Mesenchymal stem cell (in vitro differentiated cells and primary cell): ENCODE measurements at regions not wholly inside any gene's neighbourhood (a gene's known extent, or its start where the extent isn't known, plus 50 kb on each side); places are given as distances from the start of the nearest gene placed in this dataset.
A peak's percentile ranks its signal among the peaks of the same experiment; 100 is the strongest.

ENCODE experiments used
- DNase-seq: peaks from one replicate; pipeline ENCODE4 v3.0.0-alpha.2; 2013
- H2AFZ ChIP-seq: one replicate; pipeline ENCODE4 v1.6.1; 2013; ENCODE audit warnings: low read depth, mild to moderate bottlenecking, control low read depth, inconsistent platforms, low read length, moderate library complexity
- H2AK5ac ChIP-seq: 2 replicates; pipeline ENCODE4 v1.6.1; 2013; ENCODE audit warnings: low read length, moderate library complexity, mild to moderate bottlenecking, inconsistent platforms; ENCODE audit not compliant: severe bottlenecking
- H2BK120ac ChIP-seq: one replicate; pipeline ENCODE4 v1.6.1; 2013; ENCODE audit warnings: low read depth, mild to moderate bottlenecking, inconsistent platforms, low read length, moderate library complexity
- H2BK12ac ChIP-seq, 2 experiments: one replicate each; pipeline ENCODE4 v1.6.1; 2013; ENCODE audit warnings: inconsistent platforms in 2 of 2, low read length in 2 of 2, mild to moderate bottlenecking in 2 of 2, moderate library complexity in 2 of 2, control low read depth in 1 of 2
- H2BK15ac ChIP-seq: one replicate; pipeline ENCODE4 v1.6.1; 2013; ENCODE audit warnings: mild to moderate bottlenecking, low read depth, inconsistent platforms; ENCODE audit not compliant: poor library complexity, severe bottlenecking
- H2BK5ac ChIP-seq: 2 replicates; pipeline ENCODE4 v1.6.1; 2013; ENCODE audit warnings: low read depth, mild to moderate bottlenecking, low read length, control low read depth, inconsistent platforms; ENCODE audit not compliant: poor library complexity, severe bottlenecking
- H3K14ac ChIP-seq, 2 experiments: one replicate each; pipeline ENCODE4 v1.6.1; 2013; ENCODE audit warnings: inconsistent platforms in 2 of 2, low read length in 2 of 2, control low read depth in 1 of 2, mild to moderate bottlenecking in 1 of 2, moderate library complexity in 1 of 2
- H3K18ac ChIP-seq, 2 experiments: one replicate each; pipeline ENCODE4 v1.6.1; 2013; ENCODE audit warnings: inconsistent platforms in 2 of 2, low read length in 2 of 2, control low read depth in 1 of 2, low read depth in 1 of 2, mild to moderate bottlenecking in 1 of 2
- H3K23ac ChIP-seq, 2 experiments: one replicate each; pipeline ENCODE4 v1.6.1; 2013; ENCODE audit warnings: inconsistent platforms in 2 of 2, low read length in 2 of 2, mild to moderate bottlenecking in 2 of 2, moderate library complexity in 2 of 2, control low read depth in 1 of 2
- H3K27ac ChIP-seq: 2 replicates; pipeline ENCODE4 v1.5.1; 2013; ENCODE audit warnings: mild to moderate bottlenecking, moderate library complexity, low read length, control low read depth, inconsistent platforms; ENCODE audit not compliant: poor library complexity, severe bottlenecking
- H3K27me3 ChIP-seq, 2 experiments: 2 replicates each; pipeline versions ENCODE4 v1.6.1 to v1.7.0; 2013; ENCODE audit warnings: low read length in 2 of 2, mild to moderate bottlenecking in 2 of 2, moderate library complexity in 2 of 2, control low read depth in 1 of 2, inconsistent platforms in 1 of 2; ENCODE audit not compliant: control insufficient read depth in 1 of 2, insufficient read depth in 1 of 2
- H3K36me3 ChIP-seq, 2 experiments: 2 replicates each; pipeline versions ENCODE4 v1.6.1 to v1.7.0; 2013; ENCODE audit warnings: low read length in 2 of 2, control low read depth in 1 of 2, inconsistent platforms in 1 of 2, low read depth in 1 of 2, mild to moderate bottlenecking in 1 of 2; ENCODE audit not compliant: insufficient read depth in 2 of 2, control insufficient read depth in 1 of 2
- H3K4ac ChIP-seq, 2 experiments: one replicate each; pipeline ENCODE4 v1.6.1; 2013; ENCODE audit warnings: inconsistent platforms in 2 of 2, low read length in 2 of 2, mild to moderate bottlenecking in 2 of 2, moderate library complexity in 2 of 2, control low read depth in 1 of 2, low read depth in 1 of 2
- H3K4me1 ChIP-seq: 2 replicates; pipeline ENCODE4 v1.6.1; 2013; ENCODE audit warnings: low read depth, low read length, control low read depth; ENCODE audit not compliant: control insufficient read depth, insufficient read depth
- H3K4me2 ChIP-seq: 2 replicates; pipeline ENCODE4 v1.6.1; 2013; ENCODE audit warnings: low read length, mild to moderate bottlenecking, inconsistent platforms; ENCODE audit not compliant: poor library complexity, severe bottlenecking
- H3K4me3 ChIP-seq, 2 experiments: 2 replicates each; pipeline versions ENCODE4 v1.5.1 to v1.7.0; 2013; ENCODE audit warnings: low read length in 2 of 2, mild to moderate bottlenecking in 2 of 2, control low read depth in 1 of 2, low read depth in 1 of 2; ENCODE audit not compliant: insufficient read depth in 1 of 2
- H3K79me1 ChIP-seq: replicated peaks from 2 replicates; pipeline ENCODE4 v1.6.1; 2013; ENCODE audit warnings: mild to moderate bottlenecking, control low read depth, low read length, inconsistent platforms; ENCODE audit not compliant: poor library complexity, severe bottlenecking
- H3K9ac ChIP-seq: 2 replicates; pipeline ENCODE4 v1.7.0; 2013; ENCODE audit warnings: mild to moderate bottlenecking, low read length, moderate library complexity
- H3K9me3 ChIP-seq: 2 replicates; pipeline ENCODE4 v1.7.0; 2013; ENCODE audit warnings: mild to moderate bottlenecking, low read length; ENCODE audit not compliant: control insufficient read depth
- H4K8ac ChIP-seq: one replicate; pipeline ENCODE4 v1.6.1; 2013; ENCODE audit warnings: inconsistent platforms, mild to moderate bottlenecking, low read length, moderate library complexity
- H4K91ac ChIP-seq: one replicate; pipeline ENCODE4 v1.6.1; 2013; ENCODE audit warnings: mild to moderate bottlenecking, low read length, inconsistent platforms
- WGBS: methylation state at CpG from one replicate; pipeline ENCODE4 v1.1.7; 2013; ENCODE audit warnings: mixed read lengths; 5-methylcytosine and 5-hydroxymethylcytosine counted together

DNA sequence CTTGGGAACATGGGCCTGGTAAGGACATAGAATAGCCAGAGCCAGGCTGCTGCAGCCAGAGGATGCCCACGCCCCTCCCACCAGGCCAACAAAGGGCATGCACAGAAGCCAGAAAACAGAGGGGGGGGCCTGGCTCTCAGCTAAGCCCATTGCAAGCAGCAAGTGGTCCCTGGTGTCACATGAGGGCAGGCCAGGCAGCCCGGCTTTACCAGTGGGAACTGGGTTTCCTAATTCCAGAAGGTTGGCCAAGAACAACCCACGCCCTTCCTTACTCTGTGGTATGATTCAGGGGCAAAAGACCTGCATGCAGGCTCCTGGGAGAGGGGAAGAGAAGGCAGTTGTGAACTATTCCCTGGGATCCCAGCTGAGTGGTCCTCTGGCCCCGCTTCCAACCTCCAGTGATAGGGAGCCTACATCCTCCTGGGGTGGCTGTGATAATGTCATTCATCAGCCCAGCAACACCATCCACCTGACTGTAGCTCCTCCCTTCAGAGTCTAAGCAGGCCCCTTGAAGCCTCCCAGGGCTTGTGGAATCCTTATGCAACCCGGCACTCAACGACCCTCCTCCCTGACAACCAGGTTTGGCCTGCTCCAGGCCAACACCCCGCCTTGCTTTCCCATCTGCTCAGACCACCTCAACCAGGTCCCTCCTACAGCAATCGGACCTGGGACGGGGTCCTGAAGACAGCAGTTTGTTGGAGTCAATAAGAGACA lies 62.1 kb upstream of the LMO1 start:
- no peak overlapping the region for H3K18ac ChIP-seq
- no peak overlapping the region for H2AK5ac ChIP-seq
- H3K9me3 ChIP-seq, result no peaks in the 10 kb centered on the region
- H4K91ac ChIP-seq, result no peak overlapping the region
- 71% methylated on average over 8 of the region's 9 CpGs for WGBS
- H3K79me1 ChIP-seq, result no peaks in the 10 kb centered on the region
- no peak overlapping the region for H2AFZ ChIP-seq
- no peak overlapping the region for H3K4me2 ChIP-seq
- H2BK5ac ChIP-seq, result no peak overlapping the region
- H2BK120ac ChIP-seq, result no peak overlapping the region
- no peak overlapping the region for H3K27ac ChIP-seq
- no peak overlapping the region for H2BK15ac ChIP-seq
- no peak overlapping the region for H2BK12ac ChIP-seq
- H3K4me3 ChIP-seq, result no peak overlapping the region
- H3K27me3 ChIP-seq, result peaks cover 14 to 47% of the 10 kb centered on the region in 2 experiments
- H3K9ac ChIP-seq, result no peak overlapping the region
- H3K4me1 ChIP-seq, result peaks cover 17% of the 10 kb centered on the region
- no peak overlapping the region for H3K14ac ChIP-seq
- no peak overlapping the region for H4K8ac ChIP-seq
- H3K23ac ChIP-seq, result no peak overlapping the region
- DNase-seq, result no peak
- no peaks in the 10 kb centered on the region for H3K36me3 ChIP-seq
- no peak overlapping the region for H3K4ac ChIP-seq

DNA sequence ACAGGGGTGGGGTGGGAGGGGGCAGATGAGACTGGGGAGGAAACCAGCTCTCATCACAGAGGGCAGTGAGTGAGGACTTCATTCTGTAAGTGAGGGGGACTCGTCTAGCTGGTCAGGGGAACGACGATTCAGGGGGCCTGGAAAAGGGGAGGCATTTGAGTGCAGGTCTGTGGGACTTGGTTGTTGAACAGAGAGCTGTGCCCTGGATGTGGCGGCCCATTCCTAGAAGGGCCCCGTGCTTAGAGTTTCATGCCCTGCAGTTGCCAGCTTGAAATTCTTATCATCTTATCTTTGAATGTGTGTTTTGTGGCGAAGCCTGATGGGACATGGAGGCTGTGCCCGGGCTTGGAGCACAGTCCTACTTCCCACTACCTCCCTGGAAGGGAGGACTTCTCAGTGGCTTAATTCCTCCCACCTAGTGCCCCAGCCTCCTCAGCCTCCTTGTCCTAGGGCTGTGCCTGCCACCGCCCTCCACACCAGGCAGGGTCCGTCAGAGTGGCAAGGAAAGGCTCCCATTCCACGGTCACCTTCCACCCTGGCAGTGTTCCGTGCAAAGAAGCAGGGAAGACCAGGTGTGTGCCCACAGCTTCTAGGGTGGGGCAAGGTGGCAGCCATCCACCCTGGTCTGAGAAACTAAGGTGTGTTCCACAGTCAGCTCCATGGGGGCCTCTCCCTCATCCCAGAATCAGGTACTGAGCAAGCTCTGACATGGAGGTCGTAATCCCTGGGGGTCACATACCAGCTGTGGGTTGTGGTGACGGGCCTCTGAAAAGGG lies 59.7 kb upstream of the LMO1 start:
- no peak overlapping the region for H3K4me3 ChIP-seq
- H3K9ac ChIP-seq, result no peak overlapping the region
- no peak overlapping the region for H2AK5ac ChIP-seq
- peaks cover 30 to 57% of the 10 kb centered on the region in 2 experiments for H3K27me3 ChIP-seq
- no peaks in the 10 kb centered on the region for H3K9me3 ChIP-seq
- H3K23ac ChIP-seq, result no peak overlapping the region
- DNase-seq, result no peak
- no peaks in the 10 kb centered on the region for H3K79me1 ChIP-seq
- H2BK12ac ChIP-seq, result no peak overlapping the region
- no peak overlapping the region for H3K4ac ChIP-seq
- H4K91ac ChIP-seq, result no peak overlapping the region
- no peak overlapping the region for H3K4me2 ChIP-seq
- WGBS, result 88% methylated on average over 12 of the region's 13 CpGs
- H3K14ac ChIP-seq, result peak overlapping the region in 1 of 2 experiments; percentile 11
- no peak overlapping the region for H2BK15ac ChIP-seq
- no peak overlapping the region for H3K18ac ChIP-seq
- no peaks in the 10 kb centered on the region for H3K4me1 ChIP-seq
- no peaks in the 10 kb centered on the region for H3K36me3 ChIP-seq
- no peak overlapping the region for H4K8ac ChIP-seq
- no peak overlapping the region for H2AFZ ChIP-seq
- no peak overlapping the region for H2BK5ac ChIP-seq
- no peak overlapping the region for H2BK120ac ChIP-seq
- no peak overlapping the region for H3K27ac ChIP-seq

DNA sequence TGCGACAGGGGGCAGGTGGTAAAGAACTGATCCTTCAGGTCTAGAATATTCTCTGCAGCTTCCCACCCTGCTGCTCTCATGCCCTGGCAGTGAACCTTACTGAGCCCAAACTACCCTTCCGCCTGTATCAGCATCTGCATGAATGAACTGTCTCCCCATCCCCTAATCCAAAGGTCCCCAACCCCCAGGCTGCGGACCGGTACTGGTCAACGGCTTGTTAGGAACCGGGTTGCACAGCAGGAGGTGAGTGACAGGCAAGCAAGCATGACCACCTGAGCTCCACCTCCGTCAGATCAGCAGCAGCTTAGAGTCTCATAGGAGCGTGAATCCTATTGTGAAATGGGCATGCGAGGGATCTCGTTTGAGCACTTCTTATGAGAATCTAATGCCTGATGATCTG lies 58.2 kb upstream of the LMO1 start:
- Histone ChIP-seq H4K91ac (no peak overlapping the region), H3K4me1 (no peaks in the 10 kb centered on the region), H2BK15ac (no peak overlapping the region), H3K9ac (no peak overlapping the region), H3K4ac (no peak overlapping the region), H4K8ac (no peak overlapping the region), H3K4me3 (no peak overlapping the region), H2AFZ (no peak overlapping the region), H3K4me2 (no peak overlapping the region), H3K18ac (no peak overlapping the region), H2BK12ac (no peak overlapping the region), H3K79me1 (no peaks in the 10 kb centered on the region), H2BK5ac (no peak overlapping the region), H2AK5ac (no peak overlapping the region), H3K36me3 (no peaks in the 10 kb centered on the region), H3K9me3 (no peaks in the 10 kb centered on the region), H3K27ac (no peak overlapping the region), H3K14ac (no peak overlapping the region), H3K23ac (no peak overlapping the region), H2BK120ac (no peak overlapping the region), H3K27me3 (peaks cover 26 to 70% of the 10 kb centered on the region in 2 experiments)
- DNase-seq, result no peak
- WGBS, result 94% methylated on average over 7 of the region's 10 CpGs

DNA sequence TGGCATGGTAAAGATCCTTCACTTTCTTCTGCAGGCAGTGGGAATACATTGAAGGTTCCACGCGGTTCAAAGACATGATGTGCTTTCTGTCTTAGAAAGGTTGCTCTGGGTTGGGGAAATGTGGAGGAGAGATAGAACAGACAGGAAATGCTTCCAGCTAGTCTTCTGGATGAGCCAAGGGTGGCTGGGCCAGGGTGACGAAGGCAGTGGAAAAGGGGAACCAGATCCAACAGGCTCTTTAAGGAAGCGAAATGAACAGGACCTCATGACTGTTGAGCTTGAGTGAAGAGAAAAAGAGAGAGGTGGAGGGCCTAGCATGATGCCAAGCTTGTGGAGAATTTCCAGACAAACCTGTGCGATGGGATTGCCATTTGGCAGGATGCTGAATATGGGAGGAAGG lies 56.4 kb upstream of the LMO1 start:
- no peak overlapping the region for H3K18ac ChIP-seq
- peaks cover 22 to 79% of the 10 kb centered on the region in 2 experiments for H3K27me3 ChIP-seq
- no peaks in the 10 kb centered on the region for H3K79me1 ChIP-seq
- H4K8ac ChIP-seq, result no peak overlapping the region
- no peak overlapping the region for H3K4me3 ChIP-seq
- H2BK12ac ChIP-seq, result no peak overlapping the region
- H2BK5ac ChIP-seq, result no peak overlapping the region
- H3K27ac ChIP-seq, result no peak overlapping the region
- no peaks in the 10 kb centered on the region for H3K4me1 ChIP-seq
- H2AFZ ChIP-seq, result no peak overlapping the region
- no peak overlapping the region for H3K14ac ChIP-seq
- H4K91ac ChIP-seq, result no peak overlapping the region
- no peak overlapping the region for H3K4me2 ChIP-seq
- WGBS, result 87% methylated on average over 5 of the region's 5 CpGs
- no peak overlapping the region for H2AK5ac ChIP-seq
- DNase-seq, result no peak
- H2BK15ac ChIP-seq, result no peak overlapping the region
- no peaks in the 10 kb centered on the region for H3K9me3 ChIP-seq
- no peak overlapping the region for H2BK120ac ChIP-seq
- no peak overlapping the region for H3K4ac ChIP-seq
- H3K36me3 ChIP-seq, result no peaks in the 10 kb centered on the region
- H3K9ac ChIP-seq, result no peak overlapping the region
- H3K23ac ChIP-seq, result no peak overlapping the region
